Stimulated activated naive CD4-positive, alpha-beta T cell (primary cell): ENCODE measurements at regions not wholly inside any gene's neighbourhood (a gene's known extent, or its start where the extent isn't known, plus 50 kb on each side); places are given as distances from the start of the nearest gene placed in this dataset.
"Not testable (repeated sequence)": the region's sequence is repeated elsewhere in the genome, so short reads cannot be mapped to it uniquely, and the experiment has no call there.

ENCODE experiments used
- DNase-seq, 6 experiments: peaks; one replicate each; lab custom pipeline; 2025; lab: John Stamatoyannopoulos, UW

- DNase-seq: no peak
Observed at GRCh38 chr5:174446446-174446845, 277.9 kb upstream of the MSX2 start.

- no peak for DNase-seq
Observed at GRCh38 chr5:174446988-174447387, 277.4 kb upstream of the MSX2 start.

GRCh38 chr5:174448041-174448440, 276.3 kb upstream of the MSX2 start:
- no peak for DNase-seq

GRCh38 chr5:174448662-174449061, 275.7 kb upstream of the MSX2 start:
- DNase-seq: no peak

- DNase-seq: no peak
Observed at GRCh38 chr5:174453690-174454089, 270.7 kb upstream of the MSX2 start.

GRCh38 chr5:174454464-174454863, 269.9 kb upstream of the MSX2 start:
- peak in 1 of 6 experiments; percentile 43 for DNase-seq

GRCh38 chr5:174454890-174455289, 269.5 kb upstream of the MSX2 start:
- no peak for DNase-seq

- no peak for DNase-seq
Observed at GRCh38 chr5:174455301-174455700, 269.1 kb upstream of the MSX2 start.

- no peak for DNase-seq
Observed at GRCh38 chr5:174457141-174457678, 267.2 kb upstream of the MSX2 start.

- no peak for DNase-seq
Observed at GRCh38 chr5:174459071-174459702, 265.2 kb upstream of the MSX2 start.

- no peak for DNase-seq
Observed at GRCh38 chr5:174459832-174460448, 264.4 kb upstream of the MSX2 start.

GRCh38 chr5:174462129-174462528, 262.3 kb upstream of the MSX2 start:
- DNase-seq: no peak

- no peak for DNase-seq
Observed at GRCh38 chr5:174464504-174465165, 259.7 kb upstream of the MSX2 start.

- DNase-seq: not testable (repeated sequence)
Observed at GRCh38 chr5:174471528-174471927, 252.9 kb upstream of the MSX2 start.

- no peak for DNase-seq
Observed at GRCh38 chr5:174472956-174473355, 251.4 kb upstream of the MSX2 start.

GRCh38 chr5:174476001-174476400, 248.4 kb upstream of the MSX2 start:
- not testable (repeated sequence) for DNase-seq

GRCh38 chr5:174479325-174479724, 245.1 kb upstream of the MSX2 start:
- DNase-seq: no peak

- no peak for DNase-seq
Observed at GRCh38 chr5:174481737-174482136, 242.6 kb upstream of the MSX2 start.

- no peak for DNase-seq
Observed at GRCh38 chr5:174482607-174483024, 241.8 kb upstream of the MSX2 start.

GRCh38 chr5:174483411-174483810, 241.0 kb upstream of the MSX2 start:
- DNase-seq: no peak

- no peak for DNase-seq
Observed at GRCh38 chr5:174489215-174489614, 235.2 kb upstream of the MSX2 start.

- DNase-seq: no peak
Observed at GRCh38 chr5:174489920-174490597, 234.3 kb upstream of the MSX2 start.

GRCh38 chr5:174490728-174491127, 233.7 kb upstream of the MSX2 start:
- no peak for DNase-seq
